H1 (cell line): ENCODE measurements at regions not wholly inside any gene's neighbourhood (a gene's known extent, or its start where the extent isn't known, plus 50 kb on each side); places are given as distances from the start of the nearest gene placed in this dataset.

ENCODE experiments used
- CTCF ChIA-PET: fragments of 300-600 bp; sonication (Branson Sonifier 250); formaldehyde crosslinking; loops from one replicate; lab custom pipeline; 2021; ENCODE audit not compliant: partially characterized antibody; lab: Charles Lee
- POLR2A ChIA-PET: fragments of 300-600 bp; sonication (Branson Sonifier 250); formaldehyde crosslinking; loops from one replicate; lab custom pipeline; 2021; ENCODE audit warnings: inconsistent platforms; ENCODE audit not compliant: partially characterized antibody; lab: Charles Lee
- DNase-seq, 2 experiments: peaks; one replicate each; pipeline versions ENCODE4 v3.0.0 to v3.0.0-alpha.2; 2010 to 2022; ENCODE audit warnings: low spot score in 2 of 2, low read depth in 1 of 2, mixed read lengths in 1 of 2
- FAIRE-seq: peaks from 2 replicates; lab custom pipeline; 2011; peaks lifted over from hg19 to GRCh38; lab: Jason Lieb, UNC
- H2AFZ ChIP-seq: 2 replicates; pipeline ENCODE4 v1.8.1; 2012; ENCODE audit warnings: low read length, inconsistent platforms
- H2AK5ac ChIP-seq: 2 replicates; pipeline ENCODE4 v1.6.1; 2013; ENCODE audit warnings: low read depth, low read length
- H2BK120ac ChIP-seq: replicated peaks from 2 replicates; pipeline ENCODE3; 2013; ENCODE audit warnings: low read depth, low read length, inconsistent platforms
- H2BK12ac ChIP-seq: 2 replicates; pipeline ENCODE4 v1.6.1; 2013; ENCODE audit warnings: low read depth, low read length
- H2BK15ac ChIP-seq: 2 replicates; pipeline ENCODE4 v1.6.1; 2013; ENCODE audit warnings: low read length
- H2BK20ac ChIP-seq: 2 replicates; pipeline ENCODE4 v1.6.1; 2013; ENCODE audit warnings: low read length
- H2BK5ac ChIP-seq: 2 replicates; pipeline ENCODE4 v1.6.1; 2013; ENCODE audit warnings: low read depth, low read length
- H3K14ac ChIP-seq: 2 replicates; pipeline ENCODE4 v1.6.1; 2013; ENCODE audit warnings: inconsistent platforms; ENCODE audit not compliant: insufficient read length
- H3K18ac ChIP-seq: 2 replicates; pipeline ENCODE4 v1.6.1; 2013; ENCODE audit warnings: low read length; ENCODE audit errors: extremely low read depth
- H3K23ac ChIP-seq: 2 replicates; pipeline ENCODE4 v1.6.1; 2013; ENCODE audit warnings: inconsistent platforms; ENCODE audit not compliant: insufficient read length
- H3K23me2 ChIP-seq: 2 replicates; pipeline ENCODE4 v1.6.1; 2013; ENCODE audit warnings: low read depth, low read length
- H3K27ac ChIP-seq: 2 replicates; pipeline ENCODE4 v1.6.1; 2011; ENCODE audit warnings: low read depth, low read length, inconsistent platforms
- H3K27me3 ChIP-seq, 4 experiments: replicated peaks in 1 of 4; 1 replicate in 1 of 4; 2 replicates in 3 of 4; pipeline versions ENCODE4 v1.6.1 to v1.8.1; 2011 to 2013; ENCODE audit warnings: low read length in 3 of 4, mild to moderate bottlenecking in 3 of 4, inconsistent platforms in 2 of 4, mixed read lengths in 2 of 4, moderate library complexity in 1 of 4; ENCODE audit not compliant: control insufficient read depth in 3 of 4, insufficient read depth in 3 of 4; ENCODE audit errors: extremely low read depth in 1 of 4
- H3K36me3 ChIP-seq, 4 experiments: 2 replicates each; pipeline versions ENCODE4 v1.6.1 to v1.8.1; 2011 to 2013; ENCODE audit warnings: mild to moderate bottlenecking in 4 of 4, low read length in 3 of 4, moderate library complexity in 2 of 4, control low read depth in 1 of 4, inconsistent platforms in 1 of 4; ENCODE audit not compliant: insufficient read depth in 4 of 4, control insufficient read depth in 2 of 4
- H3K4ac ChIP-seq: replicated peaks from 2 replicates; pipeline ENCODE3; 2013; ENCODE audit warnings: low read length, low read depth, mixed read lengths, inconsistent platforms; ENCODE audit not compliant: insufficient read length
- H3K4me1 ChIP-seq, 4 experiments: replicated peaks in 1 of 4; 1 replicate in 1 of 4; 2 replicates in 3 of 4; pipeline versions ENCODE4 v1.6.1 to v1.8.1; 2011 to 2013; ENCODE audit warnings: low read length in 3 of 4, inconsistent platforms in 2 of 4, mixed read lengths in 1 of 4; ENCODE audit not compliant: insufficient read depth in 4 of 4, control insufficient read depth in 3 of 4
- H3K4me2 ChIP-seq, 2 experiments: 2 replicates each; pipeline versions ENCODE4 v1.6.1 to v1.8.1; 2011 to 2013; ENCODE audit warnings: low read depth in 2 of 2, low read length in 2 of 2, control low read depth in 1 of 2, inconsistent platforms in 1 of 2, mild to moderate bottlenecking in 1 of 2; ENCODE audit not compliant: insufficient read depth in 1 of 2
- H3K4me3 ChIP-seq, 4 experiments: fragments of 200-600, 300-600 bp in 1 of 4; sonication (generic), shearing (Covaris generic), sonication (Bioruptor Twin) in 1 of 4; 2 replicates each; pipeline versions ENCODE4 v1.5.1 to v1.8.1; 2011 to 2016; ENCODE audit warnings: low read length in 4 of 4, low read depth in 3 of 4, control low read depth in 2 of 4, inconsistent platforms in 2 of 4, mild to moderate bottlenecking in 2 of 4, mixed read lengths in 1 of 4, moderate library complexity in 1 of 4; ENCODE audit not compliant: insufficient read depth in 2 of 4; ENCODE audit errors: extremely low read depth in 1 of 4
- H3K56ac ChIP-seq: replicated peaks from 2 replicates; pipeline ENCODE3; 2013; ENCODE audit warnings: low read depth, mild to moderate bottlenecking, mixed read lengths, low read length, inconsistent platforms; ENCODE audit not compliant: insufficient read length
- H3K79me1 ChIP-seq: 2 replicates; pipeline ENCODE4 v1.6.1; 2013; ENCODE audit warnings: low read depth, low read length, control low read depth
- H3K79me2 ChIP-seq, 2 experiments: 2 replicates each; pipeline versions ENCODE4 v1.6.1 to v1.8.1; 2012 to 2013; ENCODE audit warnings: low read length in 2 of 2, mild to moderate bottlenecking in 2 of 2, inconsistent platforms in 1 of 2; ENCODE audit not compliant: insufficient read depth in 2 of 2, control insufficient read depth in 1 of 2
- H3K9ac ChIP-seq, 4 experiments: replicated peaks in 1 of 4; 1 replicate in 1 of 4; 2 replicates in 3 of 4; pipeline versions ENCODE4 v1.6.1 to v1.8.1; 2011 to 2013; ENCODE audit warnings: low read depth in 3 of 4, low read length in 3 of 4, control low read depth in 2 of 4, mild to moderate bottlenecking in 2 of 4, moderate library complexity in 2 of 4, inconsistent platforms in 1 of 4; ENCODE audit errors: extremely low read depth in 1 of 4
- H3K9me3 ChIP-seq, 2 experiments: 2 replicates each; pipeline versions ENCODE4 v1.6.1 to v1.8.1; 2012 to 2013; ENCODE audit warnings: mild to moderate bottlenecking in 2 of 2, moderate library complexity in 2 of 2, control low read depth in 1 of 2, inconsistent platforms in 1 of 2, low read depth in 1 of 2, low read length in 1 of 2, mixed read lengths in 1 of 2; ENCODE audit not compliant: insufficient read depth in 2 of 2
- H4K20me1 ChIP-seq, 2 experiments: replicated peaks in 1 of 2; 2 replicates each; pipeline versions ENCODE3 to v1.8.1; 2011 to 2013; ENCODE audit warnings: inconsistent platforms in 2 of 2, low read length in 2 of 2, mild to moderate bottlenecking in 1 of 2; ENCODE audit not compliant: insufficient read depth in 2 of 2, control insufficient read depth in 1 of 2
- H4K5ac ChIP-seq: 2 replicates; pipeline ENCODE4 v1.6.1; 2013; ENCODE audit warnings: low read length, low read depth, mixed read lengths, inconsistent platforms; ENCODE audit not compliant: insufficient read length
- H4K8ac ChIP-seq: 2 replicates; pipeline ENCODE4 v1.8.0; 2013; ENCODE audit warnings: mild to moderate bottlenecking, moderate library complexity, low read length, inconsistent platforms; ENCODE audit not compliant: insufficient read depth; ENCODE audit errors: extremely low read depth
- H4K91ac ChIP-seq: replicated peaks from 2 replicates; pipeline ENCODE3; 2013; ENCODE audit warnings: low read length, mixed read lengths, inconsistent platforms; ENCODE audit not compliant: insufficient read length
- CBX5 ChIP-seq: fragments of 300-800, 300-1000 bp; sonication (generic); IDR thresholded peaks from 2 replicates; pipeline ENCODE4 v1.7.1; 2016; ENCODE audit warnings: antibody characterized with exemption, low read length, low read depth
- CBX8 ChIP-seq: fragments of 300-800, 300-1000 bp; sonication (generic); IDR thresholded peaks from 2 replicates; pipeline ENCODE4 v1.7.1; 2016; ENCODE audit warnings: low read depth, low read length, borderline replicate concordance
- EP300 ChIP-seq, 2 experiments: IDR thresholded peaks; 1 replicate in 1 of 2; 2 replicates in 1 of 2; pipeline ENCODE4 v1.6.1; 2011 to 2012; ENCODE audit warnings: low read depth in 2 of 2, low read length in 2 of 2, mild to moderate bottlenecking in 2 of 2, borderline replicate concordance in 1 of 2, inconsistent platforms in 1 of 2, moderate library complexity in 1 of 2
- PHF8 ChIP-seq: fragments of 200-600 bp; sonication (generic); conservative IDR thresholded peaks from 2 replicates; pipeline ENCODE4 v1.7.1; 2012; ENCODE audit warnings: low read depth, mild to moderate bottlenecking, inconsistent platforms, low read length, moderate library complexity
- POLR2A ChIP-seq, 2 experiments: IDR thresholded peaks; 1 replicate in 1 of 2; 2 replicates in 1 of 2; pipeline ENCODE4 v1.6.1; 2011; ENCODE audit warnings: low read depth in 2 of 2, low read length in 2 of 2, mild to moderate bottlenecking in 2 of 2; ENCODE audit errors: control extremely low read depth in 1 of 2
- RAD21 ChIP-seq, 2 experiments: IDR thresholded peaks in 1 of 2; conservative IDR thresholded peaks in 1 of 2; 2 replicates each; pipeline ENCODE4 v1.6.1; 2011; ENCODE audit warnings: low read depth in 2 of 2, low read length in 2 of 2, improper control_type of control experiment in 1 of 2, inconsistent platforms in 1 of 2, mild to moderate bottlenecking in 1 of 2, moderate library complexity in 1 of 2
- RNF2 ChIP-seq: fragments of 200-900, 300-1000 bp; sonication (generic); IDR thresholded peaks from 2 replicates; pipeline ENCODE4 v1.7.1; 2016; ENCODE audit warnings: borderline replicate concordance, low read depth, mild to moderate bottlenecking, antibody characterized with exemption, low read length; ENCODE audit not compliant: poor library complexity, severe bottlenecking; ENCODE audit errors: missing control alignments
- SUZ12 ChIP-seq: fragments of 200-600 bp; sonication (generic); IDR thresholded peaks from 2 replicates; pipeline ENCODE4 v1.6.1; 2012; ENCODE audit warnings: mild to moderate bottlenecking, inconsistent platforms, low read length, moderate library complexity, mixed read lengths
- TBP ChIP-seq: IDR thresholded peaks from 2 replicates; pipeline ENCODE4 v1.6.1; 2011; ENCODE audit warnings: low read depth, low read length, improper control_type of control experiment
- YY1 ChIP-seq: IDR thresholded peaks from 2 replicates; pipeline ENCODE4 v1.6.1; 2011; ENCODE audit warnings: low read depth, mild to moderate bottlenecking, low read length
- WGBS, 2 experiments: shearing (Covaris generic) in 1 of 2; methylation state at CpG; one replicate each; pipeline versions ENCODE4 v1.1.6 to v1.1.7; 2013 to 2015; ENCODE audit warnings: low lambda C conversion rate in 2 of 2, mixed read lengths in 2 of 2, inconsistent platforms in 1 of 2, low coverage in 1 of 2, missing lambda C conversion rate in 1 of 2; ENCODE audit not compliant: insufficient replicate concordance in 2 of 2, insufficient coverage in 1 of 2, insufficient read length in 1 of 2; ENCODE audit errors: extremely low coverage in 1 of 2, missing lambda C conversion rate in 1 of 2; 5-methylcytosine and 5-hydroxymethylcytosine counted together

- no peak for TF ChIP-seq CBX8
These were observed 381.1 kb upstream of the ADAMTS16 start (continued) for GRCh38 chr5:4758996-4759395.

GRCh38 chr5:4762316-4762715 is 377.8 kb upstream of the ADAMTS16 start:
- no peak overlapping the region for H2AK5ac ChIP-seq
- no peak overlapping the region for H2AFZ ChIP-seq
- no peak overlapping the region for H3K27ac ChIP-seq
- H3K4me2 ChIP-seq: no peak overlapping the region
- ChIA-PET POLR2A (no interaction called here), CTCF (no interaction called here)
- WGBS, 2 experiments: 97% methylated on average over 3 of the region's 3 CpGs; no CpG with 5 or more reads in 1 of the 2 experiments
- no peak overlapping the region for H3K14ac ChIP-seq
- H2BK5ac ChIP-seq: no peak overlapping the region
- no peak overlapping the region for H2BK12ac ChIP-seq
- DNase-seq (no peak), FAIRE-seq (no peak)
- no peak overlapping the region for H3K4ac ChIP-seq
- no peaks in the 10 kb centered on the region for H3K36me3 ChIP-seq
- no peaks in the 10 kb centered on the region for H3K9me3 ChIP-seq
- H4K8ac ChIP-seq: no peak overlapping the region
- no peaks in the 10 kb centered on the region for H3K79me1 ChIP-seq
- H4K20me1 ChIP-seq: no peaks in the 10 kb centered on the region
- no peak overlapping the region for H4K91ac ChIP-seq
- H3K4me1 ChIP-seq: no peaks in the 10 kb centered on the region
- no peak overlapping the region for H3K4me3 ChIP-seq
- no peak overlapping the region for H2BK20ac ChIP-seq
- H3K18ac ChIP-seq: no peak overlapping the region
- H2BK15ac ChIP-seq: no peak overlapping the region
- H4K5ac ChIP-seq: no peak overlapping the region
- no peak overlapping the region for H2BK120ac ChIP-seq
- no peak overlapping the region for H3K23ac ChIP-seq
- no peak overlapping the region for H3K56ac ChIP-seq
- no peaks in the 10 kb centered on the region for H3K27me3 ChIP-seq
- no peaks in the 10 kb centered on the region for H3K23me2 ChIP-seq
- no peak overlapping the region for H3K9ac ChIP-seq
- no peaks in the 10 kb centered on the region for H3K79me2 ChIP-seq
- TF ChIP-seq PHF8: no peak
- no peak for TF ChIP-seq RAD21 (IDR thresholded peaks at IDR 0.05 in 1 of 2, conservative IDR thresholded peaks at IDR 0.05 in 1 of 2; ENCODE audit: low read depth in 2 of 2, low read length in 2 of 2)
- no peak for TF ChIP-seq TBP
- TF ChIP-seq POLR2A (IDR thresholded peaks at IDR 0.05; ENCODE audit: control extremely low read depth in 1 of 2, low read depth in 2 of 2, low read length in 2 of 2): no peak
- no peak for TF ChIP-seq CBX5
- TF ChIP-seq EP300 (IDR thresholded peaks at IDR 0.05; ENCODE audit: borderline replicate concordance in 1 of 2, low read depth in 2 of 2, low read length in 2 of 2): no peak
- no peak for TF ChIP-seq SUZ12
- TF ChIP-seq YY1: no peak
- no peak for TF ChIP-seq RNF2
